GM19239 (cell line): ENCODE measurements at regions not wholly inside any gene's neighbourhood (a gene's known extent, or its start where the extent isn't known, plus 50 kb on each side); places are given as distances from the start of the nearest gene placed in this dataset.

Source experiments
- DNase-seq: peaks from one replicate; pipeline ENCODE4 v3.0.0; 2011; ENCODE audit warnings: low spot score; ENCODE audit not compliant: insufficient read length
- FAIRE-seq: peaks from 2 replicates; lab custom pipeline; 2011; peaks lifted over from hg19 to GRCh38; lab: Jason Lieb, UNC

GRCh38 chr9:6703898-6704639 is 53.7 kb upstream of the KDM4C start:
- peak; percentile 76 for DNase-seq
- peak; percentile 96 for FAIRE-seq

DNA sequence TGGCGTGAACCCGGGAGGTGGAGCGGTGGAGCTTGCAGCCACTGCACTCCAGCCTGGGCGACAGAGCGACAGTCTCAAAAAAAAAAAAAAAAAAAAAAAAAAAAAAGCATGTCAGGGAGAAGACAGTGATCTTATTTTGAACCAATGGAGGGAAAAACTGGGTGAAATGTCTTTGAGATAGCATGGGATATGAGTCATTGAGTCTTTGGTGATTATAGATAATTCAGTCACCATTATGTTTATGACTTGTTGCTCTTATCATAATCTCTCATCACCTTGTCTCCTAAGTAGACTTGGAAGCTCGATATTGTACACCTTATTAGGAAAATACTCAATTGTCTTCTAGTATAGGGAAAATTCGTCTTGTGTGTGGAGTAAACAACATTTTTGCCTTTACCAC is 55.1 kb upstream of the KDM4C start:
- FAIRE-seq, result no peak
- DNase-seq, result no peak

DNA sequence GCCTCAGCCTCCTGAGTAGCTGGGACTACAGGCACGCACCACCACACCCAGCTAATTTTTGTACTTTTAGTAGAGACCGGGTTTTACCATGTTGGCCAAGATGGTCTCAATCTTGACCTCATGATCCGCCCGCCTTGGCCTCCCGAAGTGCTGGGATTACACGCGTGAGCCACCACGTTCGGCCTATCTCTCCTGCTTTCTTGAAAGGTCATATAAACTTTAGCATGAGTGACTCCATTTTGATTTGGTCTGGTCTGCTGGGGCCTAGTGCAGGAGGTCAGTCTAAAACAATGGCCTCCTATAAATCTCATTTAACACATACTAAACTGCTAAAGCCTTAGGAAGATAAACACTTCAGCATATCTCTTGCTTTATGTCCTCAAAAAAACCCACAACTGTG is 50.6 kb upstream of the GLDC start:
- DNase-seq (no peak), FAIRE-seq (no peak)

DNA sequence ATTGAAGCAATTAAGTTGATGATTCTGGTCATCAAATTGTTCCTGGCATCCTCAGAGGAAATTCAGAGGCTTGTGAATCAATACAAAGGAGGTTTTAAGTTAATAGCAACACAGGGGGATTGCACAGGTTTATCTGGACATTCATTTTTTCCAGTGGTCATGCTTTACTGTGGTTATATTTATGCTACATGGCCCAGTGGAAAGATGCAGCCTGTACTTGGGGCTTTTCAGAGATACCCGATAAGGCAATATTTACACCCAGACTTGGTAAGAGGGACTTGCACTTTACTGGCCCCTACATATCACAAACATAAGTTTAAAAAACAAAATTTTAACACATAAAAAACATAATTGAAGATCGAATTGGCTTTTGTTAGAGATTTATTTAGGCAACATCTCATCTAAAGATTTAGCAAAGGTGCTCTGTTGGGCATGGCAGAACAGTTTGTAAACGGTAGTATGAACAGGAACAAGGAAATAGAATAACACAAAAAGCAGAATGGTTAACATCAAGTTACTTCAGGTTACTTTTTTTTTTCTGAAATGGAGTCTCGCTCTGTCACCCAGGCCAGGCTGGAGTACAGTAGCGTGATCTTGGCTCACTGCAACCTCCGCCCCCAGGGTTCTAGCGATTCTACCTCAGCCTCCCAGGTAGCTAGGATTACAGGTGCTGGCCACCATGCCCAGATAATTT is 49.7 kb upstream of the GLDC start:
- no peak for FAIRE-seq

More for the DNA sequence above, 49.7 kb upstream of the GLDC start:
- no peak for DNase-seq
